Left cardiac atrium (tissue), 4 donors: ENCODE measurements at regions not wholly inside any gene's neighbourhood (a gene's known extent, or its start where the extent isn't known, plus 50 kb on each side); places are given as distances from the start of the nearest gene placed in this dataset.
"Not testable (repeated sequence)": the region's sequence is repeated elsewhere in the genome, so short reads cannot be mapped to it uniquely, and the experiment has no call there.

Experiments
- ATAC-seq, 2 donors: fragments of 200-7000 bp; cut with Tn5 transposase; one replicate each; pipeline ENCODE4 v1.9.1; 2020; ENCODE audit warnings: mild to moderate bottlenecking in 2 of 2, moderate library complexity in 2 of 2
- DNase-seq: peaks from one replicate; pipeline ENCODE4 v3.0.0-alpha.2; 2020
- intact Hi-C, 2 donors: fragments of 100-400 bp; cut with DNase I; formaldehyde crosslinking; loops; one replicate each; pipeline versions ENCODE4 v1.14.1 to v1.15.1; 2022 to 2023
- donor health status: DM: no; HTN: yes; CAD: no.
- donor health status: DM: no; HTN: yes; CAD: no; lungs with severe emphysema.
- donor health status: DM: yes; HTN: yes; CAD: no.
- donor health status: Dilated cardiomyopathy.

- intact Hi-C loops, ATAC-seq, DNase-seq: not testable (repeated sequence)
Measured at GRCh38 chr11:49328485-49329186, 120.2 kb upstream of the FOLH1 start.

- intact Hi-C loops, DNase-seq: not testable (repeated sequence)
- ATAC-seq = peak; percentile 27 to 32
Measured at GRCh38 chr11:49327766-49328165, 119.4 kb upstream of the FOLH1 start.

GRCh38 chr11:49326651-49327050 lies 118.2 kb upstream of the FOLH1 start:
- DNase-seq, intact Hi-C loops, ATAC-seq: not testable (repeated sequence)

- DNase-seq (no peak), ATAC-seq (no peak)
- intact Hi-C loops = no loop called here
Measured at GRCh38 chr11:49316180-49316579, 107.8 kb upstream of the FOLH1 start.

- intact Hi-C loops = no loop called here
- no peak for DNase-seq
- ATAC-seq = no peak
Measured at GRCh38 chr11:49303080-49303479, 94.7 kb upstream of the FOLH1 start.

GRCh38 chr11:49302360-49302759 lies 94.0 kb upstream of the FOLH1 start:
- DNase-seq (no peak), ATAC-seq (no peak)
- intact Hi-C loops = no loop called here

- DNase-seq, ATAC-seq, intact Hi-C loops: not testable (repeated sequence)
Measured at GRCh38 chr11:49298017-49298416, 89.6 kb upstream of the FOLH1 start.

GRCh38 chr11:49283911-49284310 lies 75.5 kb upstream of the FOLH1 start:
- DNase-seq, ATAC-seq, intact Hi-C loops: not testable (repeated sequence)

- intact Hi-C loops, DNase-seq: not testable (repeated sequence)
- peak in 1 of 2 donors; percentile 37 for ATAC-seq
Measured at GRCh38 chr11:49283282-49283681, 74.9 kb upstream of the FOLH1 start.

- ATAC-seq = peak in 1 of 2 donors; percentile 70
- intact Hi-C loops, DNase-seq: not testable (repeated sequence)
Measured at GRCh38 chr11:49282125-49282524, 73.7 kb upstream of the FOLH1 start.

GRCh38 chr11:49277951-49278350 lies 69.5 kb upstream of the FOLH1 start:
- intact Hi-C loops, DNase-seq, ATAC-seq: not testable (repeated sequence)
